ENCODE measurements at regions not wholly inside any gene's neighbourhood (a gene's known extent, or its start where the extent isn't known, plus 50 kb on each side); places are given as distances from the start of the nearest gene placed in this dataset.

GRCh38 chr7:118684796-118685195, 460.3 kb downstream of the ANKRD7 start:
- DNase-seq, result no peak

GRCh38 chr7:118689403-118689802, 464.9 kb downstream of the ANKRD7 start:
- no peak for DNase-seq

GRCh38 chr7:118696879-118697278, 472.4 kb downstream of the ANKRD7 start:
- no peak for DNase-seq

- DNase-seq, result no peak
Observed at GRCh38 chr7:118699222-118699621, 474.7 kb downstream of the ANKRD7 start.

- DNase-seq, result no peak
Observed at GRCh38 chr7:118708741-118709140, 484.2 kb downstream of the ANKRD7 start.

GRCh38 chr7:118711688-118712087, 487.2 kb downstream of the ANKRD7 start:
- DNase-seq, result no peak

GRCh38 chr7:118713039-118713438, 488.5 kb downstream of the ANKRD7 start:
- DNase-seq, result no peak

GRCh38 chr7:118720632-118721031, 496.1 kb downstream of the ANKRD7 start:
- DNase-seq, result no peak

GRCh38 chr7:118731854-118732253, 507.4 kb downstream of the ANKRD7 start:
- no peak for DNase-seq

- no peak for DNase-seq
Observed at GRCh38 chr7:118734541-118734940, 510.0 kb downstream of the ANKRD7 start.

- DNase-seq, result no peak
Observed at GRCh38 chr7:118735441-118735840, 510.9 kb downstream of the ANKRD7 start.

- no peak for DNase-seq
Observed at GRCh38 chr7:118737935-118738334, 513.4 kb downstream of the ANKRD7 start.

- no peak for DNase-seq
Observed at GRCh38 chr7:118745927-118746326, 521.4 kb downstream of the ANKRD7 start.

GRCh38 chr7:118747473-118747872, 523.0 kb downstream of the ANKRD7 start:
- no peak for DNase-seq

- DNase-seq, result no peak
Observed at GRCh38 chr7:118753479-118753878, 529.0 kb downstream of the ANKRD7 start.

GRCh38 chr7:118754608-118755007, 530.1 kb downstream of the ANKRD7 start:
- DNase-seq, result no peak

- no peak for DNase-seq
Observed at GRCh38 chr7:118755067-118755625, 530.6 kb downstream of the ANKRD7 start.

GRCh38 chr7:118757066-118757465, 532.6 kb downstream of the ANKRD7 start:
- no peak for DNase-seq

GRCh38 chr7:118758582-118758981, 534.1 kb downstream of the ANKRD7 start:
- DNase-seq, result no peak

GRCh38 chr7:118759921-118760320, 535.4 kb downstream of the ANKRD7 start:
- DNase-seq, result no peak

- no peak for DNase-seq
Observed at GRCh38 chr7:118762451-118762850, 537.9 kb downstream of the ANKRD7 start.

- no peak for DNase-seq
Observed at GRCh38 chr7:118764221-118764620, 539.7 kb downstream of the ANKRD7 start.

GRCh38 chr7:118771672-118772071, 547.2 kb downstream of the ANKRD7 start:
- DNase-seq, result no peak

GRCh38 chr7:118777308-118777707, 552.8 kb downstream of the ANKRD7 start:
- DNase-seq, result no peak

Measured in amygdala (tissue), 56 donors.